ENCODE measurements at regions not wholly inside any gene's neighbourhood (a gene's known extent, or its start where the extent isn't known, plus 50 kb on each side); places are given as distances from the start of the nearest gene placed in this dataset.

DNA sequence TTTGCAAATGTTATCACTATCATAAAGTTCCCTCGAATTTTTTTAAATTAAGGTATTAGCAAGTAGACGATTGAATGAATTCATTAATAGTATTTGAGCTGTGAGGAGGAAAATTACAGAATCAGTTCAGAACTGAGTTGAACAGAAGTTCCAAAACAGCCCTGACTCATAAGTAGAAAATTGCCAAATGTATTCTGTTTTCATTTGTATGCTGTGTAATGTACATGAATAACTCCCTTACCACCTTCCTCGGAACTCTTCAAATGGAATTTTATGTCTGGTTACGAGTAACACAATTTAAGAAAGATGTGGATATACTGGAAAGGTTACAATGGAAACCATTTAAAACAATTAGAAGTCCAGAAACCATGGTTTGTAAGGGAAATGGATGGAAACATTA lies 283.3 kb upstream of the FAR2 start:
- intact Hi-C loops (cut with DNase I): no loop called here
- DNase-seq (ENCODE audit: low spot score): no peak

GRCh38 chr12:28866296-28866695 lies 282.8 kb upstream of the FAR2 start:
- no peak for DNase-seq (ENCODE audit: low spot score)
- intact Hi-C loops (cut with DNase I): no loop called here
- no peak for ATAC-seq

More for the DNA sequence above, 283.3 kb upstream of the FAR2 start:
- no peak for ATAC-seq

DNA sequence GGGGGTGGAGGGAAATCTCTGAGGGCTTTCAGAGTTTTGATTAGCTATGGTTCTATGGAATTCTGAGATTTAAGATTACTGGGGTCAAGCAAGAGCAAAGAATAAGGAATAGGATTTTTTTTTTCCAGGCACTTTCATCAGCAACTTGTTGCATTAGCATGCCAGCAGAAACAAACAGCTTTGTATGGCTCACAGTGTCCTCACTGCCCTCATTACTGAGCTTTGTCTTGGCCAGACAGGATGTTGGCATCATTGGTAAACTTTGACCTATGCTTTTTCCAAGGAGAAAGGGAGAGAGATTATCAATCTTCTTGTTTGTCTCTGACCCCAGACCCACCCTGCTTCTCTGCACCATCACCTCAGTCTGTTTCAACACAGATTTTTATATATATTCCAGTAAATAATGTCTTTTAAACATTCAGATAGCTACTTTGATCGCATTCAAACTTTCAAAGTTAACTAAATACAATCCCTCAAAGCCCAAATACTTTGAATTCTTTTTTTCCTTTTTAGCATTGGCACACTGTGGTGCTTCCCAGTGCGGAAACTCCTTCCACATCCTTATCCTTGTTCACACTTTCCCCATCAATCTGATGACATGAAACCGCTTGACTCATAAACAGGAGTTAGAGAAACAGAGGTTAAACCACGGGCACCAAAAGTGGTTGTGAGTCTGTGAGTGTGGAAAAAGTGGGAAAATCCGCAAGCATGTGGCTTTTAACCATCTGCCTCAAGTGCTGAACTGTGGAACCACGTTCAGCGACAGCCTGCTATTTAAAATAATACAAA lies 282.2 kb upstream of the FAR2 start:
- no peak for ATAC-seq
- DNase-seq (ENCODE audit: low spot score): no peak
- intact Hi-C loops (cut with DNase I): no loop called here

DNA sequence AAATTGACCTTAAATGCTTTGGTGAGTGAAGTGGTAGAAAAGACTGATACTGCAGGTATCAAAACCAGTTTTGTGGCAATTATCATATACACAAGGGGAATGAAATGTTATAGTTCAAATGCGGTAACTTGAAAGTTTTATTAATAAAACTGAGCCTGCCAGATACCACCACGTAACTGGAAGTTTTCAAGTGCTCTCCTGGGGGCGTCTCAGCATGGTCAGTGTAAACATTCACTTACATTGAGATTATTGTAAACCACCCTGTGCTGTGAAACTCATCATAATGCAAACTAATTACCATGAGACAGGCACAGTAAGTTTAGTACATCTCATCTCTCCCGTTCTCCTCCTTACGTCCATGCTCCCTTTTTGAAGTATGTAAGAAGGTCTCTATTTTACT lies 280.7 kb upstream of the FAR2 start:
- ATAC-seq (no peak), DNase-seq (ENCODE audit: low spot score) (no peak)
- intact Hi-C loops (cut with DNase I): no loop called here

DNA sequence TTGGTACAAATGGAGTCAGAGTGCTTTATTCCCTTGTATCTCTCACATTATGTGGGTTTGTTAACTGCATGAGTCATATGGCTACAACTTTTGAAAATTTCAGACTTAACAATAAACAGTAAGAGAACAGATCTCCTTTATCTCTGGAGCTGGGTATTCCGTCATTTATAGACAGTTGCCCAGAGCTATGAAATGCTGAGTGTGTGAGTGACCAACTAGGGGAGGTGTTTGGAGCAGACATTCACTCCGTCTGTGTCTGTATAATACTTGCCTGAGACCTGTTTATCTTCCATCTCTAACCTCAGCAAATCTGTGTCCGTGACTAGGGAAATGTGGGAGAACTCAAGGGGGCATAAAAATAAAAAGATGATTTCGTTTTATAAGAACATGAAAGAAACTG lies 279.9 kb upstream of the FAR2 start:
- DNase-seq (ENCODE audit: low spot score): no peak
- peak; percentile 66 for ATAC-seq
- intact Hi-C loops (cut with DNase I): no loop called here

GRCh38 chr12:28870839-28871440 lies 278.1 kb upstream of the FAR2 start:
- DNase-seq (ENCODE audit: low spot score): no peak
- intact Hi-C loops (cut with DNase I): no loop called here
- no peak for ATAC-seq

GRCh38 chr12:28872654-28873268 lies 276.3 kb upstream of the FAR2 start:
- peak; percentile 55 for ATAC-seq
- intact Hi-C loops (cut with DNase I): no loop called here
- peak; percentile 62 for DNase-seq (ENCODE audit: low spot score)

- intact Hi-C loops (cut with DNase I): loop anchor here (2.0 kb wide), 1 partner anchor 64 kb away; no protein-coding TSS in a partner anchor
- DNase-seq (ENCODE audit: low spot score) (no peak), ATAC-seq (no peak)
These were observed 274.3 kb upstream of the FAR2 start for GRCh38 chr12:28874758-28875157.

DNA sequence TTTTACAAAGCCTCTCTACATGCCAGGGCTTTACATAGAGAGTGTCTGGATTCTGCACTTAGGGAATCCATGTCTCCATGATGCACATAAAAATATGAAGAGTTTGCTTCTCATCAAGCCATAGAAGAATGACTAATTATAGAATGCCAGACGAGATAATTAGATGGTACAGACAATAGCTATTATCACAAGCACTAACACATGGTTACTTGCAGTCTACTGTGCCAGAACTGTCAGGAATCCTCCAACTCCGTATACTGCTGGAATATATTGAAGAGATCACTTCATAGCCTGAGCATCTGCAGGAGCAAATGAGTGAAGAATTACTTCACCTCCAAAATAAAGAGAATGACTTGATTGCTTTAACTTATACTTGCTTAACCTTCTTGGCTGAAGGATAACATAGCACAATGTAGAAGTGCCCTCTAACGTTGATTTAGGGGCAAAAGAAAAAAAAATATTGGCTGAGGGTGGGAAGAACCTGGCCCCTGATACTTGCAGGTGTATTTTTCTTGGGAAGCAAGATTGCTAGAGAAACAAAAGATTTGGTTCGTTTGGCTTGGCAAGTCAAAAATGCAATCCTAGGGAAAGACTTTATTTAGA lies 272.8 kb upstream of the FAR2 start:
- DNase-seq (ENCODE audit: low spot score): no peak
- intact Hi-C loops (cut with DNase I): no loop called here

GRCh38 chr12:28877854-28878253 lies 271.2 kb upstream of the FAR2 start:
- ATAC-seq (no peak), DNase-seq (ENCODE audit: low spot score) (no peak)
- intact Hi-C loops (cut with DNase I): no loop called here

More for the DNA sequence above, 272.8 kb upstream of the FAR2 start:
- peak; percentile 19 for ATAC-seq

GRCh38 chr12:28878629-28879028 lies 270.4 kb upstream of the FAR2 start:
- ATAC-seq (no peak), DNase-seq (ENCODE audit: low spot score) (no peak)
- intact Hi-C loops (cut with DNase I): no loop called here

DNA sequence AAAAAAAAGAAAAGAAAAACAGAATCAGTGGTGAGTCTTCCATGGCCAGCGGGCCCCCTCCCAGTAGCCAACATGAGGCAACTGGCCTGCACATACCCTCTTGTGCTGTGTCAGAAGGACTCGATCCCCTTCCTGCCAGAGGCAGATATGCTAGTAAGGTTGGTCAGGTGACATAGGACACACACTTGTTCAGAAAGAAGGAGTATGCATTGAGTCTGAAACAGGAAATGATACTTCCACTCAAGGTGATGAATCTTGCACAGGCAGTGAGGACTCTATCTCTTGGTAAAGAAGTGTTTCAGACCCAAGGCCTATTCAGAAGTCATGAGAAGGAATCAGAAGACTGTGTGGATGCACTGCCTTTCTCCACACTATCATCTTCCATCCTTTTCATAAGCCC lies 269.7 kb upstream of the FAR2 start:
- intact Hi-C loops (cut with DNase I): no loop called here
- ATAC-seq: no peak
- no peak for DNase-seq (ENCODE audit: low spot score)

DNA sequence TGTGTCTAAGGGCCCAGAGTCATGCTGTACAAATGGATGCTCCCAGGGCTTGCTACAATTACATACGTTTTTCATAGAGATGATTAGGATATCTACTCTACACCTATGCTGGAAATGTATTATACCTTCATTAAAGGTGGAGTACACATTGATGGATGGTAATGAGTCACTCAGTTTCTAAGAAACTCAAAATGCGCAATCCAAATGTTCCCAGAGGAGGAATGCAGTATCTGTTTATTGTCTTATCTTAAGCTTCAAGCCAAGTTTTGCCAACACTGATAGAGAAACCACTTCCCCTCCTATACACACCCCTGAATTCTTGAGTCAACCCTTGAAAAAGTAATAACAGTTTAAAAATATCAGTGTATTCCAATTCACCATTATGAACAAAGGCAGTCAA lies 266.6 kb upstream of the FAR2 start:
- ATAC-seq (peak; percentile 74), DNase-seq (ENCODE audit: low spot score) (no peak)
- intact Hi-C loops (cut with DNase I): no loop called here

DNA sequence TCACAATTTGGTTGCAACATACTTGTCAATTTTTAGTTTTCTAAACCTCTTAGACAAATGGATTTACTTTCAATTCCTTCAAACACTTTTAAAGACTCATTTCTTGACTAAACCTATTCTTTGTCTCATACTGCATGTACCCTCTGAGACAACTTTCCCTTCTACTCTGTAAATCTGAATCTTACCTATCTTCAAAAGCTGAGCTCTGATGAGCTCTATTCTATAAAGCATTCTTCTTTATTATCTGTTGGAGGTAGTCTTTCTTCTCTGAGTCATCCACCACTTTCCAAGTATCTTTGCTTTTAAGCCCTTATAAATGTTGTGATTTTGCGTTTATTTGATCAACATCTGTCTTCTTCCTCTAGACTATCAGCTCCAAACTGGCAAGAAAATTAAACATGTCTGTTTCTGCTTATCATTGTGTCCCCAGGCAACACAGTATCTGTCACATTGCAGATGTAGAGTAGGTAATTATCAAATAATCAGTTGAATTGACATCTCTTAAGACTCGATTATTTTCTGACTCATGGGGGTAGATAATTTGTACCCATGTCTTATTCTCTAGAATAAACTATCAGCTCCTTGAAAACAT lies 265.6 kb upstream of the FAR2 start:
- intact Hi-C loops (cut with DNase I): no loop called here
- DNase-seq (ENCODE audit: low spot score): no peak
- no peak for ATAC-seq

- peak; percentile 66 for ATAC-seq
- no peak for DNase-seq (ENCODE audit: low spot score)
- intact Hi-C loops (cut with DNase I): no loop called here
These were observed 264.0 kb upstream of the FAR2 start for GRCh38 chr12:28884904-28885679.

GRCh38 chr12:28885928-28886327 lies 263.1 kb upstream of the FAR2 start:
- intact Hi-C loops (cut with DNase I): no loop called here
- ATAC-seq (no peak), DNase-seq (ENCODE audit: low spot score) (no peak)

GRCh38 chr12:28887461-28887990 lies 261.6 kb upstream of the FAR2 start:
- intact Hi-C loops (cut with DNase I): no loop called here
- ATAC-seq (no peak), DNase-seq (ENCODE audit: low spot score) (no peak)

GRCh38 chr12:28890664-28891063 lies 258.4 kb upstream of the FAR2 start:
- intact Hi-C loops (cut with DNase I): no loop called here
- ATAC-seq (no peak), DNase-seq (ENCODE audit: low spot score) (no peak)

- intact Hi-C loops (cut with DNase I): no loop called here
- DNase-seq (ENCODE audit: low spot score) (no peak), ATAC-seq (peak; percentile 44)
These were observed 258.0 kb upstream of the FAR2 start for GRCh38 chr12:28891126-28891525.

All from sciatic nerve (tissue), 2 donors.